LoVo (cell line): ENCODE measurements at regions not wholly inside any gene's neighbourhood (a gene's known extent, or its start where the extent isn't known, plus 50 kb on each side); places are given as distances from the start of the nearest gene placed in this dataset.

ENCODE experiments used
- DNase-seq: peaks from one replicate; pipeline ENCODE4 v3.0.0-alpha.2; 2016; ENCODE audit warnings: low spot score

DNA sequence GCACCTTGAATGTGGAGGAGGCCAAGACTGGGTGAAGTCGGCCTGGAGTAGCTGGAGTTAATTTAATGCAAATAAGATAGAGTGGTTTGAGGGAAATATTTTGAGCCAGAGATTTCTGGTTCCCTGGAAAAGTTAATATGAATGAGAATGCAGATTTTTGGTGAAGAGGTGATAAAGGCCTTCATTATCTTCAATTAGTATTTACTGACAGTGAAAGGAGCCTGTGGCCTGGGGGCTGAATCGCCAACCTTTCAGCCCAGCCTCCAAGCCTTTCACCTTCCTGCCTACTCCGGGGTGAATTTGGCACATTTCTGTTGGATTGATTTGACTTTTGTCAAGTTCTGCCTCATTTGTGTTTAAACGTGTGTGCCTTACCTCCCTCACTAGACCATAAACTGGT lies 147.8 kb downstream of the SOX2 start:
- no peak for DNase-seq

DNA sequence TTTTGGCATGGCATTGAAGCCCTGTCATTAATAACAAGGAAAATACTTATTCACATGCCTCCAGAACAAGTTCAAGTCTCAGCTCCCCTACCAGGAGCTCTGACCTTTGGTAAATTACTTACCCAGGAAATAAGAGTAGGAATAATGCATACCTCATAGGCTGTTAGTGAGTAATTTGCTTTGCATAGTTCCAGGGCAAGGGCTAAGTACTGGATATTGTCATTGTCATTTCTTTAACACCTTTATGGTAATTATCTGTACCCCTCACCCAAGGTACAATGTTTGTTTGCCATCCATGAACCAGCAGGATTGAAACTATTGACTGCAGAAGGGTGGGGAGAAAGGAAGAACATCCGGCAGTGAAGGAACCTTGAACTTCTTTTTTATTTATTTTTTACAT lies 148.5 kb downstream of the SOX2 start:
- DNase-seq = no peak

DNA sequence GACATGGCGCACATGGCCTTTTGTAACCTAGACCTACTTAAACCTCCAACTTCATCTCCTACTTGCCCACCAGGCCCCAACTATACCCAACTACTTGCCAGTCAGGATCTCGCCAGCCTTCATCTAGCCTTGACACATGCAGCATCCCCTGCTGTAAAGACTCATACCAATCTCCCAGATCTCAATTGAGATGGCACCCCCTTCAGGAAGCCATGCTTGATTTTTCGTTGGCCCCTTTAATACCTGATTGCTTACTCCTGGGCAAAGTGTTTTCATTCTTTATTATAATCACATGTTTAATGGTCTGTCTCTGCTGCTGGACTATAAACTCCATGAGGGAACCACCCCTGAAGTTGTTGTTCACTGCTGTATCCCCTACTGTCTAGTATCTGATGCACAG lies 150.8 kb downstream of the SOX2 start:
- DNase-seq = no peak

- no peak for DNase-seq
Measured at GRCh38 chr3:181868576-181869082, 156.9 kb downstream of the SOX2 start.

DNA sequence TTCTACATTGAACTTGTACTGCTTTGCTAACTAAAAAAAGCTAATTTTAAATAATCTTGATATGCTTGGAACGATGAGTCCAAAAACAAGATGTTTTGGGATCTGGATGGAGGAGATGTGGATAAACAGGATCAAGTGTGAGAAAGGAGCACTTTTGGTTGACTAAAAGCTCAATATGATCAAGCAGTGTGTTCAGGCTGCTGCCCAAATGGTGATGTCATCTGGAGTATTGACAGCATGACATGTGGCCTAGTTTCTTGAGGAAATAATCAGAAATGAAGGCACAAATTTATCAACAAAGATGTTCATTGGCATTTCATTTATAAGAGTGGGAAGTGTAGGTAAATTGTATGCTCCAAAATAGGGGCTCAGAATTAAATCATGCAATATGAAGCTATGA lies 161.2 kb downstream of the SOX2 start:
- no peak for DNase-seq

- no peak for DNase-seq
Measured at GRCh38 chr3:181879926-181880325, 168.2 kb downstream of the SOX2 start.

DNA sequence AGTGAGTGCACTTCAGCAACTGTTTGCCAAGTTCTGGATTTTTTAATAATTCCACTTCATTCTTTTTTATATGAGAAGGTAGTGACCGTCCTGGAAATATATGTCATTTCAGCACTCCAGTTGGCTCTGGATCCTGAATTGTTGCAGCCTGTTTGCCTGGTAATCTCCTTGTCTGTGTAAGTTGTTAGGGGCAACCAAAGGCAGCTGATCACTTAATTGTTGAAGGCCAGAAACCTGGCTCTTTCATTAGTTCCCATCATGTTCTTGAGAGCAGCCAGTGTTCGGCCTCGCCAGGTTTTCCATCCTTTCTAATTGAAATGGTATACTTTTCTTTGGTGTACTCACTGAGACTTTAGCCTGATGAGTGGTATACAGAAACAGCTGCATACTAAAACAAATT lies 168.6 kb downstream of the SOX2 start:
- no peak for DNase-seq

DNA sequence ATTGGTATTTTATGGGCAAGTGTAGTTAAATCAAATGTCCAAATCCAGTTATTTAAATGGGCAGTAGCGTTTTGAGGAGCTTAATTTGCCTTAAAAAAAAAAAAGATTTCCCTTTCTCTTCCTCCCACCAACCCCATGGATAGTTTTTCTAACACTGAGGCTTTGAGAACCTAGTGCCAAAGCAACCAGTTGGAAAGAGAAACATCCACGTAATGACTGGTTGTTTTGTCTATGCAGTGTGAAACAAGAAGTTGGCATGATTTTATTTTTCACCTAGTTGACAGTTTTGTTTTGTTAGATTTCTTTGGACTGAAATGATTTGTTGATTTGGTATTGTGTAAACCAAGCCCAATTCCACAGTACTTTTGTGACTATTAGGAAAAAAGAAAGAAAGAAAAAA lies 170.0 kb downstream of the SOX2 start:
- DNase-seq = no peak

GRCh38 chr3:181885868-181886630 lies 174.3 kb downstream of the SOX2 start:
- DNase-seq = no peak

GRCh38 chr3:181886676-181887075 lies 175.0 kb downstream of the SOX2 start:
- DNase-seq = no peak

DNA sequence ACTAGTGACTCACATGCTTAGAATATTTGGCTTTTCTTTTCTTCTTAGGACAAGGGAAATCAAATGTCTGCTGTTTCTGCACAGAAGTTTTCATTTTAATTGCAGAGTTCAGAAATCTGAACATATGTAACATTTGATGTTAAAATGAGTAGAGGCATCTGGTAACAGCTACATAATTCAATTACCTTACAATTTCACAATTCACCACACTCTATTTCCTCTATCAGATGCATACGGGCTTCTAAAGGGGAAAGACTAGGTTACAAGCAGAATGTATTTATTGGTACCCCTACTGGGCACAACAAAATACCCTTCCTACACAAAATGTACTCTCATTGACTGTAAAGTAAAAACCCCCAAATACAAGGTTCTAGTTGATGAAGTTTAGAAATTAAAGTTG lies 176.0 kb downstream of the SOX2 start:
- DNase-seq = no peak

DNA sequence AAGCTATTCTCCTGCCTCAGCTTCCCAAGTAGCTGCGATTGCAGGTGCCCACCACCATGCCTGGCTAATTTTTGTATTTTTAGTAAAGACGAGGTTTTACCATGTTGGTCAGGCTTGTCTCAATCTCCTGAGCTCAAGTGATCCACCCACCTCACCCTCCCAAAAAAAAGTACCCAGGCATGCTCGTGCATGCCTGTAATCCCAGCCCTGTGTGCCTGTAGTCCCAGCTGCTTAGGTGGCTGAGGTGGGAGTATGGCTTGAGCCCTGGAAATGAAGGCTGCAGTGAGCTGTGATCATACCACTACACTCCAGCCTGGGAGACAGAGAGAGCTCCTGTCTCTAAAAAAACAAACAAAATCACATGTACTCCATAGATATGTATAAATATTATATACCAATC lies 176.5 kb downstream of the SOX2 start:
- DNase-seq = no peak

- DNase-seq = no peak
Measured at GRCh38 chr3:181892848-181893247, 181.1 kb downstream of the SOX2 start.

DNA sequence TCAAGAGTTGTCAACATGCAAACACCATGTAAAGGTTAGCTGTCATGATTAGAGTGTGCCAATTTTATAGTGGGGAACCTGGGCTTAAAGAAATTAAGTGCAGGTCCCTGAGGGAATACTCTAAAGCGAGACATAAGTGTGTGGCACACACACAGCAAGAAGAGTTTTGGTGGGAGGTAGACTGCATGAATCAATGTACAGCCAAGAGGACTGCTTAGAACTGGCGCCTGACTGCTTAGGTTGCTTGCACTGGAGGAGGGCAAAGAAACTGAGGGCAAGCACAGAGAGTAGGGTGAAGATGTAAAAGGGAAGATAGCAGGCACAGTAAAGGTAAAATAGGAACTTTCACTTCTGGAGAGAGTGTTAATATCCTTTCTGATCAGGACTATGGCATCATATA lies 184.9 kb downstream of the SOX2 start:
- no peak for DNase-seq

DNA sequence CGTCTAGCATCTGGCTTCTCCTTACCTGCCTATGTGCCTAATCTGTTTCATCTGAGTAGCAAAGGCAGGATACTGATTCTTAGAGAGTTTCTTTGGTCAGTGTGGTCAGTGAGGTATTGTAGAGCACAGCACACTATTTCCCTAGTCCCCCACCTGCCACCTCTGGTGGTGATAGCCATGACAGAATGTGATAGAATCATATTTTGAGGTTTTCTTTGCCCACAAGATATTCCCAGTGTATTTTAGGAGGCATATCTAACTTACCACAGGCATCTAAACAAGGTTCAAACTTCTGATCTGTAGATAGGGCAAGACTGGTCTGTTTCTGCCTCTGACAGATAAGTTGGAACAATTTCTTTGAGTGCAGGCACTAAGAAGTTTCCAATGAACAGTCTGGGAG lies 188.0 kb downstream of the SOX2 start:
- DNase-seq = no peak

DNA sequence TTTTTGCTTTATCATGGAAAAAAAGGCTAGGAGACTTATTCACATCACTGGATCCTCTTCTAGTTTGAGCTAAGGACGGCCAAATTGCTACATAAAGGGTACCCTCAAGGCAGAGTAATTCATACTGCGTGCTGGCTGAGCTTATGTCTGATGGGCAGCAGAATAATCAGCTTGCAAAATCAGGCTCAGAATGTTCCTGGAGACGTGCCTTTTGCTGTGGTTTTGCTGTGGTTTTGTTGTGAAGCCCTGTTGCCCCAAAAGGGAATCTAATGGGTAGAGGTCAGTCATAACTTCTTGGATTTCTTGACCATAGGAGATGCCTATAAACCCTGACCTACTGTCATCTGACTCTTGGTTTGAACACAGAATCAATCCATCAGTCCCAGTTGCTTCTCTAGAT lies 189.9 kb downstream of the SOX2 start:
- DNase-seq = no peak

DNA sequence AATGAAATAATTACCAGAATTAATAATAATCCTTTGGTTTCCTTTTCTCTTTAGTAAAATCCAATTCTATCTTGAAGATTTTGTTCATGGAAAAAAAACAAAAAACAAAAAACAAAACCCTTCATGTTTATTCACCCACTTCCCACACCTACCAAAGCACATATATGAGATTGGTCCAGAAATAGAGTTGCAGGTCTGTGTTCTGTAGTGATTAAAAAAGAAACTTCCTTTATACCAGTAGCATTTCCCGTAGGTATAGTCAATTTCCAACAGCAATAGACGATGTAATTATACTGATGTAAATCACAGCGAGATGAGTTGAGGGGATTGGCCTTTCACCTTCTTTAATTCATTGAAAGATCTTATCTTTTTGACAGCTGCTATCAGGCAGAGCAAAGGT lies 194.6 kb downstream of the SOX2 start:
- no peak for DNase-seq

DNA sequence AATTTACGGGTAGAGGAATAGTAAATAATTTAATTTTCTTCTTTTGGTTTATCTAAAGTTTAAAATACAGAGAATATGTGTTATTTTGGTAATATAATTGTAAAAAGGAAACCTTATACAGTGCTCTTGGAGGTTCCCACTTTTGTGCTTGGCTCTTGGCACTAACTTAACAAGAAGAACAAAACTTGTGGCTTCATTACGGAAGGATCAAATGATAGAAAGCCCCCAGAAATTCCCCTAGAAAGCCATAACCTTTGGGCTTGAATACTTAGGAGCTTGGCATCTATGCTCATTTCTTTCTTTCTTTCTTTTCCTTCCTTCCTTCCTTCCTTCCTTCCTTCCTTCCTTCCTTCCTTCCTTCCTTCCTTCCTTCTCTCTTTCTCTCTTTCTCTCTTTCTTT lies 197.5 kb downstream of the SOX2 start:
- DNase-seq = no peak

- DNase-seq = no peak
Measured at GRCh38 chr3:181912384-181912783, 200.7 kb downstream of the SOX2 start.

GRCh38 chr3:181913254-181913653 lies 201.5 kb downstream of the SOX2 start:
- peak; percentile 14 for DNase-seq

DNA sequence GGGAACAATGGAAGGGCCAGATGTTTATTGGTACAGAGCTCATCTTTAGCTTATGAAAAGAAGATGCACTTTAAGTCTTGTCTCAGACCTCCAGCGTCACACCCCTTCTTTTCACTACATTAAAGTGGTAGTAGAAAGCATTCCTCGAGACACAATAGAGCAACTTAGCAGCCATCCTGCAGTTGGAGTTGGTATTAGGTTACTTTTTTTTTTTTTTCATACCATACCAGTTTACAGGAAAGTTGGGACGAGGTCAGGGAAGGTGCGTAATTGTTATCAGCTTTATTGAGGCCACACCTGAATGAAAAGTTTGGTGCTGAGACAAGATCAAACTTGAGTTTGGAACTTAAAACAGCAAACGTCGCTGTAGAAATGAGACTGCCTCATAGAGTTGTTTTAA lies 203.8 kb downstream of the SOX2 start:
- no peak for DNase-seq

DNA sequence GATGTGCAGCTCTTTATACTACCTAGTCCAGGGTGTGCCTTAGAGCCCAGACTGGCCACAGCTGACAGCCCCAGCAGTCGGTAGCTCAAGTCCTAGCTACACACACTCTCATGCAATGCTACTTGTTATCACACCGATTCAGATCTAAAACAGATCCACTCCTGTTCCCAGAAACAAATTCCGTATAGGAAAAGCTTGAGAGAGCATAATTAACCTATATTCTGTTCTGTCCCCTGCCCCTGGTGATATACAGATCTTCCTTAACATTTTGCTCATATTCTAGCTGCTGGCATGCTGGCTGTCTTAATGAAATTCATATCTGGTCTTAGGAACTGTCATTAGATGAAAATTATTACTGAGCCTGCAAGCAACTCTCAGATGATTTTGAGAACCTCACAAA lies 204.3 kb downstream of the SOX2 start:
- no peak for DNase-seq

GRCh38 chr3:181917027-181917426 lies 205.3 kb downstream of the SOX2 start:
- no peak for DNase-seq

DNA sequence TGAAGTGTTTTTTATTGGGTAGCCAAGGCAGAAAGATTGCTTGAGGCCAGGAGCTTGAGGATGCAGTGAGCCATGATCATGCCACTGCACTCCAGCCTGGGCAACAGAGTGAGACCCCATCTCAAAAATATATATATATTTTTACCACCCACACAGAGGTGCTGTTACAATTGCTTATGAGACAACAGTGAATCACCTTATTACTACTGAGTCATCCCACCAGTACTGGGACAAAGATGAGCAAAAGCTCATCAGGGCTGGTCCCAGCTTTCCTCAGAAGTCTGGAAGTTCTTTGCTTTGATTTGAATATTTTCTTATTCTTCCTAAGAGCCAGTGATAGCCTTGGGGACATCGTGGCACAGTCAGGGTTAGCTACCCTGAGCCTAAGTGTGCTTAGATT lies 207.7 kb downstream of the SOX2 start:
- no peak for DNase-seq
